ENCODE measurements at regions not wholly inside any gene's neighbourhood (a gene's known extent, or its start where the extent isn't known, plus 50 kb on each side); places are given as distances from the start of the nearest gene placed in this dataset.

- TF ChIP-seq CTCF (IDR thresholded peaks at IDR 0.05) (no peak), POLR2A (IDR thresholded peaks at IDR 0.05) (no peak)
Measured at GRCh38 chr12:129994634-129995033, 90.8 kb upstream of the TMEM132D start.

All from thyroid gland (tissue), 4 donors.